ENCODE measurements at regions not wholly inside any gene's neighbourhood (a gene's known extent, or its start where the extent isn't known, plus 50 kb on each side); places are given as distances from the start of the nearest gene placed in this dataset.

DNA sequence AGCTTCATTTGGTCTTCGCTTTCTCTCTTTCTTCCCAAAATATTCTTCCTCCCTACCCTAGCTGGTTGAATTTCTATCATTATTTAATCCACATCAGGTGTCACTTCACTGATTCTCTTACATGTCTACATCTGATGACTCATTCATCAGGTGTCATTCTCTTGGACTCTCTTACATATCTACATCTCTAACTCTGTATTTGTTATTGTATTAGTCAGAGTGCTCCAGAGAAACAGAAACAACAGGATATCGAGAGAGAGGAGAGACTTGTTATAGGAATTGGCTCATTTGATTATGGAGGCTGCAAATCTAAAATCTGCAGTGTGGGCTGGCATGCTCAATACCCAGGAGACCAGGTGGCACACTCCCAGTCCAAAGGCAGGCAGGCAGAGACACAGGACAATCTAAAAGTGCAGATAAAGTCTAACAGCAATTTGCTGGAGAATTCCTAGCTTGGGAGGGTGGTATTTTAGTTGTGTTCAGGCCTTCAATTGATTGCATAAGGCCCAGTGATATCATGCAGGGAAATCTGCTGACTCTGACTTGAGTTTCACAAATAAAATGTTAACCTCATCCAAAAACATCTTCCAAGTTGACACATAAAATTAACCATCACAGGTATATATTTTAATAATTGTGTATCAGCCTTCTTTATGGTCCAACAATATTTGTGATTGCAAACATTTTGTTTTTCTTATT lies 541.4 kb upstream of the SLITRK5 start:
- TF ChIP-seq POLR2A (IDR thresholded peaks at IDR 0.05; ENCODE audit: low read depth, low read length) (no peak), POLR2AphosphoS5 (IDR thresholded peaks at IDR 0.05; ENCODE audit: low read depth, low read length) (no peak), TAF1 (IDR thresholded peaks at IDR 0.05; ENCODE audit: borderline replicate concordance, low read depth, low read length) (no peak)
